A549 (cell line): ENCODE measurements at regions not wholly inside any gene's neighbourhood (a gene's known extent, or its start where the extent isn't known, plus 50 kb on each side); places are given as distances from the start of the nearest gene placed in this dataset.

Source experiments
- ATAC-seq, 2 experiments: fragments of 200-7000 bp in 1 of 2; fragments of >200 bp in 1 of 2; cut with Nextera tagmentation in 1 of 2; cut with Tn5 transposase in 1 of 2; 3 replicates each; pipeline versions ENCODE4 v1.8.0 to v1.9.1; 2018 to 2020; ENCODE audit warnings: mild to moderate bottlenecking in 1 of 2, moderate library complexity in 1 of 2
- CTCF ChIA-PET: fragments of 300-600 bp; sonication (Branson Sonifier 250); formaldehyde crosslinking; extraction: SDS; loops from one replicate; lab custom pipeline; 2021; ENCODE audit warnings: antibody characterized with exemption, inconsistent platforms; lab: Yijun Ruan, JAX
- POLR2A ChIA-PET: fragments of 350-600 bp; formaldehyde crosslinking; extraction: SDS; loops from one replicate; lab custom pipeline; 2021; ENCODE audit warnings: antibody characterized with exemption, inconsistent platforms; lab: Yijun Ruan, JAX
- DNase-seq, 2 experiments: peaks; one replicate each; pipeline versions ENCODE4 v3.0.0 to v3.0.0-alpha.2; 2011 to 2016; ENCODE audit warnings: low read depth in 1 of 2, low spot score in 1 of 2
- FAIRE-seq: peaks from 2 replicates; lab custom pipeline; 2011; peaks lifted over from hg19 to GRCh38; lab: Jason Lieb, UNC
- H3K27ac ChIP-seq, 2 experiments: fragments of >200 bp; sonication (Bioruptor Twin); formaldehyde crosslinking; 3 replicates each; pipeline ENCODE4 v1.5.1; 2016 to 2017
- H3K4me1 ChIP-seq: fragments of >200 bp; sonication (Bioruptor Twin); formaldehyde crosslinking; 3 replicates; pipeline ENCODE4 v1.6.1; 2016
- H3K4me2 ChIP-seq: fragments of >200 bp; sonication (Bioruptor Twin); formaldehyde crosslinking; 3 replicates; pipeline ENCODE4 v1.6.1; 2016
- H3K4me3 ChIP-seq: fragments of >200 bp; sonication (Bioruptor Twin); formaldehyde crosslinking; 3 replicates; pipeline ENCODE4 v1.5.1; 2016
- H3K9me3 ChIP-seq: fragments of >200 bp; sonication (Bioruptor Twin); formaldehyde crosslinking; 3 replicates; pipeline ENCODE4 v1.6.1; 2016
- BHLHE40 ChIP-seq: IDR thresholded peaks from 2 replicates; pipeline ENCODE4 v1.6.1; 2012; ENCODE audit warnings: low read depth, low read length, inconsistent platforms
- CBX8 ChIP-seq: fragments of 200-600 bp; sonication (generic); IDR thresholded peaks from 2 replicates; pipeline ENCODE4 v1.6.1; 2016
- CHD2 ChIP-seq: fragments of 150-350 bp; IDR thresholded peaks from 2 replicates; pipeline ENCODE4 v1.6.1; 2014; ENCODE audit warnings: low read length; ENCODE audit not compliant: partially characterized antibody
- CHD4 ChIP-seq: fragments of 200-600 bp; sonication (generic); IDR thresholded peaks from 2 replicates; pipeline ENCODE4 v1.6.1; 2016; ENCODE audit warnings: antibody characterized with exemption, mild to moderate bottlenecking, borderline replicate concordance
- EP300 ChIP-seq, 2 experiments: fragments of >200 bp; sonication (Bioruptor Twin); formaldehyde crosslinking; IDR thresholded peaks; 2 replicates in 1 of 2; 3 replicates in 1 of 2; pipeline ENCODE4 v1.6.1; 2016 to 2017
- ESRRA ChIP-seq: fragments of 150-350 bp; IDR thresholded peaks from 2 replicates; pipeline ENCODE4 v1.6.1; 2014; ENCODE audit warnings: mild to moderate bottlenecking, low read length, borderline replicate concordance
- HOXA7 ChIP-seq: fragments of 250-450 bp; sonication (Bioruptor Pico); IDR thresholded peaks from 2 replicates; pipeline ENCODE4 v1.5.0; 2020; ENCODE audit warnings: mild to moderate bottlenecking, moderate library complexity
- HOXB13 ChIP-seq: fragments of 250-450 bp; sonication (Bioruptor Pico); IDR thresholded peaks from 2 replicates; pipeline ENCODE4 v1.5.0; 2020; ENCODE audit warnings: low read depth, mild to moderate bottlenecking, moderate library complexity
- KDM1A ChIP-seq: fragments of 200-600 bp; sonication (generic); IDR thresholded peaks from 2 replicates; pipeline ENCODE4 v1.6.1; 2016; ENCODE audit warnings: low read depth, mild to moderate bottlenecking
- MAFK ChIP-seq: fragments of 450-650 bp; IDR thresholded peaks from 2 replicates; pipeline ENCODE4 v1.6.1; 2014; ENCODE audit not compliant: partially characterized antibody
- NFE2L2 ChIP-seq: fragments of 150-350 bp; conservative IDR thresholded peaks from 2 replicates; pipeline ENCODE4 v1.6.1; 2014; ENCODE audit warnings: low read length
- NPAS2 ChIP-seq: fragments of 250-450 bp; sonication (Bioruptor Pico); IDR thresholded peaks from 2 replicates; pipeline ENCODE4 v1.8.0; 2022; ENCODE audit warnings: mild to moderate bottlenecking, moderate library complexity, borderline replicate concordance
- POLR2AphosphoS2 ChIP-seq: conservative IDR thresholded peaks from 2 replicates; pipeline ENCODE4 v1.6.1; 2012; ENCODE audit warnings: low read length, improper control_type of control experiment, inconsistent platforms
- RAD21 ChIP-seq, 2 experiments: fragments of >200 bp in 1 of 2; sonication (Bioruptor Twin) in 1 of 2; formaldehyde crosslinking in 1 of 2; IDR thresholded peaks in 1 of 2; conservative IDR thresholded peaks in 1 of 2; 2 replicates in 1 of 2; 3 replicates in 1 of 2; pipeline ENCODE4 v1.6.1; 2012 to 2018; ENCODE audit warnings: inconsistent platforms in 1 of 2
- RNF2 ChIP-seq: fragments of 200-600 bp; sonication (generic); IDR thresholded peaks from 2 replicates; pipeline ENCODE4 v1.6.1; 2016; ENCODE audit warnings: low read depth, mild to moderate bottlenecking, antibody characterized with exemption, moderate library complexity, borderline replicate concordance
- TP53 ChIP-seq: fragments of 250-450 bp; sonication (Bioruptor Pico); IDR thresholded peaks from 2 replicates; pipeline ENCODE4 v1.5.0; 2021; ENCODE audit warnings: mild to moderate bottlenecking, moderate library complexity
- ZSCAN20 ChIP-seq: fragments of 250-450 bp; sonication (Bioruptor Pico); IDR thresholded peaks from 2 replicates; pipeline ENCODE4 v1.8.0; 2022; ENCODE audit warnings: mild to moderate bottlenecking, moderate library complexity
- WGBS: methylation state at CpG from one replicate; pipeline ENCODE4 v1.1.6; 2017; ENCODE audit errors: missing lambda C conversion rate; 5-methylcytosine and 5-hydroxymethylcytosine counted together
- TF ChIP-seq, protein P1 (sequence below): fragments of >200 bp; sonication (Bioruptor Twin); formaldehyde crosslinking; IDR thresholded peaks from 2 replicates; pipeline ENCODE4 v1.6.1; 2016
- TF ChIP-seq, protein P2 (sequence below): IDR thresholded peaks from 2 replicates; pipeline ENCODE4 v1.6.1; 2012
- TF ChIP-seq, protein P3 (sequence below): fragments of >200 bp; sonication (Bioruptor Twin); formaldehyde crosslinking; IDR thresholded peaks from 3 replicates; pipeline ENCODE4 v1.5.1; 2016
- TF ChIP-seq, protein P4 (sequence below): fragments of 250-450 bp; sonication (Bioruptor Pico); IDR thresholded peaks from 2 replicates; pipeline ENCODE4 v1.5.0; 2021; ENCODE audit warnings: mild to moderate bottlenecking, moderate library complexity, borderline replicate concordance

DNA sequence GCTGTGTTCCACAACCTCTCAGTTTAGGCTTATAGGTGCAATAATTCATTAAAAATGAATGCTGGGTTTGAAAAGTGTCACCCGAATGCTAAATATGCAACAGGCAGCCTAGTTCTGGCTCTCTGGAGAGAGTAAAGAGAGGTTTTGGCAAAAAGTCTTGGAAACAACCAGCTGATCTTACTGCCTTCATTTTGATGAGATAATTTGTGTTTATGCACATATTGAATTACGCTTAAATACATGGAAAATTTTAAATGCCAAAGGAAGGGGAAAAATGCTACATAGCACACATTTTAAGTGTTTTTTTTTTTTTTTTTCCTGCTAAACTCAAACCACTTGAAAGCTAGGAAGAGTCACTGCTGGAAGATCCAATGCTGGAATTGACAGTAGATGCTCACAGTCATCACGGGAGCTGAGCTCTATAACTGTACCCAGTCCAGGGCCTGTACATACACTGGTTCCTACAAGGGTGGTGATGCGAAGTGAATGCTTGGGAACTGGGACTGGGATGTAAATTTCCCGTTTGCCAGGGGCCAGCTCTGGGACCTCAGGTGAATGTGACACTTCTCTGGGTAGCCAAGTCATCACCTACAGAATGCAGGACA lies 151.5 kb downstream of the PFKFB3 start:
- FAIRE-seq (peak; percentile 78), ATAC-seq (peak in 1 of 2 experiments; percentile 49; a peak in 3 of 6 replicates), DNase-seq (no peak)
- H3K9me3 ChIP-seq = peaks cover 26% of the 10 kb centered on the region
- ChIA-PET POLR2A (interaction anchor here (0.9 to 1.0 kb wide), 2 partner anchors 40 to 48 kb away, joined by 3 read pairs; no protein-coding TSS in a partner anchor), CTCF (interaction anchor here (0.7 to 2.6 kb wide), 4 partner anchors 11 to 166 kb away, joined by 3 to 10 read pairs (median 4); partner anchors contain the start of gene PFKFB3)
- peak overlapping the region; percentile 84 to 88 for H3K27ac ChIP-seq
- H3K4me3 ChIP-seq = no peak overlapping the region
- peak overlapping the region; percentile 59 for H3K4me2 ChIP-seq
- H3K4me1 ChIP-seq = peaks cover 28% of the 10 kb centered on the region
- WGBS = 68% methylated on average over 5 of the region's 5 CpGs
- TF ChIP-seq MAFK = peak; percentile 19
- TF ChIP-seq HOXA7 (CRISPR knock-in tag) = no peak

DNA sequence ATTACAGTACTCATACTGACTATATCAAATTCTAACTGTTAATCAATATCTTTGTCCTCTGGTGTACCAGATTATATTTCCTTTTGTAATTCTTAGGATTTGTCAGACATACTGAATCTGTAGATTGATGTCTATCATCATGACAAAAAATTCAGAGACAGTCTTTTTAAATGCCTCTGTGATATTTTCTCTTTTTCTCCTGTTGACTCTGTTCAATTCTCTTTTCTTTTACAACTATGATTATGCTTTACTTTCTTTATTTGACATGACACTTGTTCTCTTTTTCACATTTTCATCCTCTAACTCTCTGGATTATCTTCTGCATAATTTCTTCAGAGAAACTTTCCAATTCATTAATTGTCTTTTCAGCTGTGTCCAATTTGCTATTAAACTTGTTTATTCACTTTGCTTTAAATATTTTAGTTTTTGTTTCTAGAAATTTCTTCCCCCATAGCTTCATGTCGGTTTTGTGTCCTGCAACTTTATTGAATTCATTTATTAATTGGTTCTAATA lies 153.6 kb downstream of the PFKFB3 start:
- ATAC-seq (no peak), FAIRE-seq (peak; percentile 43), DNase-seq (no peak)
- ChIA-PET CTCF (no interaction called here), POLR2A (no interaction called here)
- H3K4me2 ChIP-seq = no peak overlapping the region
- H3K4me1 ChIP-seq = peaks cover 28% of the 10 kb centered on the region
- H3K4me3 ChIP-seq = no peak overlapping the region
- no peak overlapping the region for H3K27ac ChIP-seq
- H3K9me3 ChIP-seq = peaks cover 39% of the 10 kb centered on the region
- TF ChIP-seq NPAS2 = no peak
- no peak for TF ChIP-seq ZSCAN20 (CRISPR knock-in tag)
- no peak for TF ChIP-seq NFE2L2
- TF ChIP-seq CHD4 = no peak
- TF ChIP-seq, protein P1, sequence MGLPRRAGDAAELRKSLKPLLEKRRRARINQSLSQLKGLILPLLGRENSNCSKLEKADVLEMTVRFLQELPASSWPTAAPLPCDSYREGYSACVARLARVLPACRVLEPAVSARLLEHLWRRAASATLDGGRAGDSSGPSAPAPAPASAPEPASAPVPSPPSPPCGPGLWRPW = no peak
- no peak for TF ChIP-seq EP300 (IDR thresholded peaks at IDR 0.05)
- no peak for TF ChIP-seq CBX8
- no peak for TF ChIP-seq RNF2
- no peak for TF ChIP-seq MAFK
- TF ChIP-seq TP53 (CRISPR knock-in tag) = no peak
- TF ChIP-seq, protein P2, sequence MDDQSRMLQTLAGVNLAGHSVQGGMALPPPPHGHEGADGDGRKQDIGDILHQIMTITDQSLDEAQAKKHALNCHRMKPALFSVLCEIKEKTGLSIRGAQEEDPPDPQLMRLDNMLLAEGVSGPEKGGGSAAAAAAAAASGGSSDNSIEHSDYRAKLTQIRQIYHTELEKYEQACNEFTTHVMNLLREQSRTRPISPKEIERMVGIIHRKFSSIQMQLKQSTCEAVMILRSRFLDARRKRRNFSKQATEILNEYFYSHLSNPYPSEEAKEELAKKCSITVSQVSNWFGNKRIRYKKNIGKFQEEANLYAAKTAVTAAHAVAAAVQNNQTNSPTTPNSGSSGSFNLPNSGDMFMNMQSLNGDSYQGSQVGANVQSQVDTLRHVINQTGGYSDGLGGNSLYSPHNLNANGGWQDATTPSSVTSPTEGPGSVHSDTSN = no peak
- TF ChIP-seq, protein P3, sequence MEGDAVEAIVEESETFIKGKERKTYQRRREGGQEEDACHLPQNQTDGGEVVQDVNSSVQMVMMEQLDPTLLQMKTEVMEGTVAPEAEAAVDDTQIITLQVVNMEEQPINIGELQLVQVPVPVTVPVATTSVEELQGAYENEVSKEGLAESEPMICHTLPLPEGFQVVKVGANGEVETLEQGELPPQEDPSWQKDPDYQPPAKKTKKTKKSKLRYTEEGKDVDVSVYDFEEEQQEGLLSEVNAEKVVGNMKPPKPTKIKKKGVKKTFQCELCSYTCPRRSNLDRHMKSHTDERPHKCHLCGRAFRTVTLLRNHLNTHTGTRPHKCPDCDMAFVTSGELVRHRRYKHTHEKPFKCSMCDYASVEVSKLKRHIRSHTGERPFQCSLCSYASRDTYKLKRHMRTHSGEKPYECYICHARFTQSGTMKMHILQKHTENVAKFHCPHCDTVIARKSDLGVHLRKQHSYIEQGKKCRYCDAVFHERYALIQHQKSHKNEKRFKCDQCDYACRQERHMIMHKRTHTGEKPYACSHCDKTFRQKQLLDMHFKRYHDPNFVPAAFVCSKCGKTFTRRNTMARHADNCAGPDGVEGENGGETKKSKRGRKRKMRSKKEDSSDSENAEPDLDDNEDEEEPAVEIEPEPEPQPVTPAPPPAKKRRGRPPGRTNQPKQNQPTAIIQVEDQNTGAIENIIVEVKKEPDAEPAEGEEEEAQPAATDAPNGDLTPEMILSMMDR = no peak
- TF ChIP-seq HOXB13 (CRISPR knock-in tag) = no peak
- TF ChIP-seq POLR2AphosphoS2 = no peak
- TF ChIP-seq ESRRA = no peak
- TF ChIP-seq BHLHE40 = no peak
- TF ChIP-seq RAD21 (conservative IDR thresholded peaks at IDR 0.05 in 1 of 2, IDR thresholded peaks at IDR 0.05 in 1 of 2) = no peak
- no peak for TF ChIP-seq CHD2
- TF ChIP-seq, protein P4, sequence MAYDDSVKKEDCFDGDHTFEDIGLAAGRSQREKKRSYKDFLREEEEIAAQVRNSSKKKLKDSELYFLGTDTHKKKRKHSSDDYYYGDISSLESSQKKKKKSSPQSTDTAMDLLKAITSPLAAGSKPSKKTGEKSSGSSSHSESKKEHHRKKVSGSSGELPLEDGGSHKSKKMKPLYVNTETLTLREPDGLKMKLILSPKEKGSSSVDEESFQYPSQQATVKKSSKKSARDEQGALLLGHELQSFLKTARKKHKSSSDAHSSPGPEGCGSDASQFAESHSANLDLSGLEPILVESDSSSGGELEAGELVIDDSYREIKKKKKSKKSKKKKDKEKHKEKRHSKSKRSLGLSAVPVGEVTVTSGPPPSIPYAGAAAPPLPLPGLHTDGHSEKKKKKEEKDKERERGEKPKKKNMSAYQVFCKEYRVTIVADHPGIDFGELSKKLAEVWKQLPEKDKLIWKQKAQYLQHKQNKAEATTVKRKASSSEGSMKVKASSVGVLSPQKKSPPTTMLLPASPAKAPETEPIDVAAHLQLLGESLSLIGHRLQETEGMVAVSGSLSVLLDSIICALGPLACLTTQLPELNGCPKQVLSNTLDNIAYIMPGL (CRISPR knock-in tag) = no peak
- no peak; the same call in 1 of the 2 replicates for TF ChIP-seq KDM1A
- WGBS = 52% methylated on average over 1 of the region's 1 CpG
